ENCODE measurements at regions not wholly inside any gene's neighbourhood (a gene's known extent, or its start where the extent isn't known, plus 50 kb on each side); places are given as distances from the start of the nearest gene placed in this dataset.

DNA sequence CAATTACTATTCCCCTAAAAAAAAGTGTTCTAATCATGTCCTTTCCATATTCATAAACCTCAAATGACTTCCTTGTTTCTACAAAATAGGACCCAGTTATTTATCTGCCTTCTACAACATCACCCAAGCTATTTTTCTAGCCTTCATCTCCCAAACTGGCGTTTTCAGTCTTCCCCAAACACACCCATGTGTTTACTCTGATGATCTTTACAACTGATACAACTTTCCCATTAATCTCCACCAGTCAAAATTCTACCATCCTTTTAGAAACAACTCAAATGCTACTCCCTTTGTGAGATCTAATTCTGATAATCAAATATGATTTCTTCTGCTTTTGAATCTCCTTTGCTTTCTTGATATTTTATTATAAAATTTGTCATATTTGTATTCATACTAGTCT, 114.5 kb downstream of the DUSP6 start:
- Mint-ChIP-seq H3K4me3 (no peak overlapping the region), H3K4me1 (ENCODE audit: low read depth) (peaks cover 56% of the 10 kb centered on the region), H3K36me3 (peaks cover 6% of the 10 kb centered on the region), H3K27ac (no peak overlapping the region), H3K27me3 (no peaks in the 10 kb centered on the region), H3K9me3 (no peaks in the 10 kb centered on the region)
- ChIA-PET POLR2A (interaction anchor here (1.8 kb wide), 1 partner anchor 114 kb away, joined by 7 read pairs; the partner anchor contains the start of gene DUSP6), CTCF (interaction anchor here (1.4 to 1.6 kb wide), 2 partner anchors 12 to 287 kb away, joined by 3 to 5 read pairs; partner anchors contain the start of gene GALNT4)
- no peak for DNase-seq
- intact Hi-C loops (cut with micrococcal nuclease), result no loop called here

DNA sequence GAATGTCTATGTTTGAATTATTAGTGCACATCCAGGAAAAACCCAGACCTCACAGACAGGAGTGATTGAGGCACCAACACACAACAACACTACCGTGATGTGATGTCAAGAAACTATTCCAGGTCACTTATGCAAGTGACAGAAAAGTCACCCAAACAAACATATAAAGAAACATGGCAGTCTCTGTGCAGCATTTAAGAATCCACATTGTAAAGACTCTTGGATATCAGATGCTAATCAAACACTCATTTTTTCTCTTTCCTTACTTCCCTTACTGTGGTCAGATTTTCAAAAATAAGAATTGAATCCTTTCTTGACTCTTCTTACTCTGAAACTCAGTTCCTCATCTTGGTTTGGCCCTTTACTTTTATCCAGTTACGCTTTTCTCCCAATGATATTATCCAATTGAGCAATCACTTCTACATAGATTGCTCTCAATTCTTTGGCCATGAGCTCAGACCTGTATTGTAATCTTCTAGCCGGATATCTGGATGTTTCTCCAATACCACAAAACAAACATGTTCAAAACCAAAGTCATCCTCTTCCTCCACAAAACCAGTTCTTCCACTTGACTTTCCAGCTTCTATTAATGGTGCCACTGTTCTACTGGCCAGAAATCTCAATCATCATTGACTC, 115.4 kb downstream of the DUSP6 start:
- ChIA-PET CTCF (interaction anchor here (1.4 to 1.6 kb wide), 2 partner anchors 11 to 288 kb away, joined by 3 to 5 read pairs; partner anchors contain the start of gene GALNT4), POLR2A (no interaction called here)
- Mint-ChIP-seq H3K4me1 (ENCODE audit: low read depth) (peaks cover 63% of the 10 kb centered on the region), H3K4me3 (no peak overlapping the region), H3K36me3 (peaks cover 4% of the 10 kb centered on the region), H3K9me3 (no peaks in the 10 kb centered on the region), H3K27ac (no peak overlapping the region), H3K27me3 (no peaks in the 10 kb centered on the region)
- intact Hi-C loops (cut with micrococcal nuclease), result no loop called here
- no peak for DNase-seq

DNA sequence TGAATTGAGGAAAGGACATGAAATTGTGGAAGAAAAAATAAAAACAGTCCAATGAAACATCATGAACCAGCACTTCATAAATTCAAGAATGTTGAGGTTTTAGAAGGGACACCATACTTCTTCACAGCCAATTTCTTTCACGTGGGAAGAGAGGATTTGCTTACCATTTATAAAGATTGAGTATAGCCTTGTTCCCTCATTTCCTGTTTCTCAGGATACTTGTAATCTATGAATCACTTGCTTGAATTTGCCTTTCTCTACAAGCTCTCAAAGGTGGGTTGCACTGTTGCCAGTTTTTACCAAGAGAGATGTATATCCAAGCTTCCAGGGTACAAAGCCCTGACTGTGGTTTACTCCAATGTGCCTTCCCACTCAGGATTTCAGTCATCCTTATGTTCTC, 116.1 kb downstream of the DUSP6 start:
- H3K4me3 Mint-ChIP-seq, result no peak overlapping the region
- no peaks in the 10 kb centered on the region for H3K9me3 Mint-ChIP-seq
- intact Hi-C loops (cut with micrococcal nuclease), result no loop called here
- H3K27ac Mint-ChIP-seq, result peak overlapping the region; percentile 13
- ChIA-PET POLR2A (interaction anchor here (1.0 kb wide), 1 partner anchor 11 kb away, joined by 3 read pairs; no protein-coding TSS in a partner anchor), CTCF (no interaction called here)
- H3K36me3 Mint-ChIP-seq, result peaks cover 4% of the 10 kb centered on the region
- no peaks in the 10 kb centered on the region for H3K27me3 Mint-ChIP-seq
- no peak for DNase-seq
- H3K4me1 Mint-ChIP-seq (ENCODE audit: low read depth), result peaks cover 69% of the 10 kb centered on the region

DNA sequence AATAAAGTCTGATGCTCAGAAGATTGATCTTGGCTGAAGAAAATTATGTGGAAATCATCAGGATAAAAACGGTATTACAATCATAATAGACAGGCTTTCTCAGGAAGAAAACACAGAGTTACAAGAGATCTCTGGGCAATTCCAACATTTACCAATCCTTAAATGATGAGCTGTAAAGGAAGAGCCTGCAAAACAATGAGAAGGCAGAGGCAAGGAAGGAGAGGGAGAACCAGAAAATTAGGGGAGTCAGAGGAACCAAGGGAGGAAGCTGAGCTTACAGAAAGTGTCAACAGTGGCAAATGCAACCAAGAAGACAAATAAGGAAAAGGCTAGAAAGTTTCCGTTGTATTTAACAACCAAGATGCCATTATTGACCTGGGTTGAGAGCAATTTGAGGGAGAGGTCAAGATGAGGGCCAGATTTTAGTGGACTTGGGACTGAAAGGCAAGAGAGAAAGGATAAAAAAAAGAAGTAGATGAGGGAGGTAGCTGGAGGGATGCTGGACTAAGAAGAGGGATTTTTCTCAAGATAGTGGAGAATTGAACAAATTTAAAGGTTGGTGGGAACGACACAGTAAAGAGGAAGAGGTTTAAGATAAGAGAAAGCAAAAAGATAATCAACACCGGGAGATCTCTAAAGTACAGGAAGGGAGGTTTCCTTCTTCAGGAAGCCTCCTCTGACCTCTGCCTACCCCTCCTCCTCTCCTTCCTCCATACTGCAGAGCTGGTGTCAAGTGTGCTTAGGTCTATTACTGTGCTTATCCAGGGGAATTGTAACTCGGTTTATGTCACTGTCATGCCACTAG, 116.9 kb downstream of the DUSP6 start:
- H3K27ac Mint-ChIP-seq, result peak overlapping the region; percentile 13
- peak overlapping the region; percentile 6 for H3K4me3 Mint-ChIP-seq
- H3K27me3 Mint-ChIP-seq, result no peaks in the 10 kb centered on the region
- peaks cover 74% of the 10 kb centered on the region for H3K4me1 Mint-ChIP-seq (ENCODE audit: low read depth)
- intact Hi-C loops (cut with micrococcal nuclease), result loop anchor here (1.0 kb wide), 1 partner anchor 9 kb away; no protein-coding TSS in a partner anchor
- POLR2A ChIA-PET, result interaction anchor here (1.0 kb wide), 1 partner anchor 10 kb away, joined by 3 read pairs; no protein-coding TSS in a partner anchor
- CTCF ChIA-PET, result interaction anchor here (1.6 kb wide), 1 partner anchor 10 kb away, joined by 5 read pairs; no protein-coding TSS in a partner anchor
- no peaks in the 10 kb centered on the region for H3K9me3 Mint-ChIP-seq
- H3K36me3 Mint-ChIP-seq, result peaks cover 4% of the 10 kb centered on the region
- no peak for DNase-seq

DNA sequence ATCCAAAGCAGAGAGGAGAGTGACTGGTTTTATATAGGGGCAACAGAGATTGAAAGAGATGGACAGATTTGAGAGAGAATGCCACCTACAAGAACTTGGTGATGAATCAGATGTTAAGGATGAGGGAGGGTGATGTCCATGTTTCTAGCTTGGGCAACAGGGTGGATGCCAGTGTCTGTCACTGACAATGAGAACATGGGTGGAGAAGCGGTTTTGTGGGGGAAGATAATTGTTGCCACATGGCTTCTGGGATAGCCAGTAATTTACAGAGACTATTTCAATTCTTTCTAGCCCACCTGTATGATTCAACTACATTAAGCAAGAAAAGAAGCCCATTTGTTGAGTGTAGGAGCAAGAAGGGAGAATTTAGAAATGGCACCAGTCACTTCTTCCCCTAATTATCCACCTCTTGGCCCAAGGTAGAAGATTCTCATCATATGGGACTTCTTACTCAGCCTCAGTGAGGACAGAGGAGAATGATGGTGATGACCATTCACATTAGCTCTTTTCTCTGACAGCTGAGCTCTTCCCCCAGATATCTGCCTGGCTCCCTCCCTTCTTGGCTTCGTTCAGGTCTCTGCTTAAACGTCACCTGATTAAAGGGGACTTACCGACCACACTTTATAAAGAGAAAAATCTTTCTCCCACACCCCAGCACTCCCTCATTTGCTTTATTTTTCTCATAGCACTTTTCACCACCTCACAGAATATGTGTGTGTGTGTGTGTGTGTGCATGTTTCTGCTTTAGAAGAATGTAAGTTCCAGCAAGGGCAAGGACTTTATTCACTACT, 117.8 kb downstream of the DUSP6 start:
- H3K4me3 Mint-ChIP-seq, result no peak overlapping the region
- ChIA-PET POLR2A (no interaction called here), CTCF (interaction anchor here (0.5 to 1.6 kb wide), 2 partner anchors 11 to 141 kb away, joined by 3 to 5 read pairs; no protein-coding TSS in a partner anchor)
- H3K9me3 Mint-ChIP-seq, result no peaks in the 10 kb centered on the region
- no peak overlapping the region for H3K27ac Mint-ChIP-seq
- peaks cover 4% of the 10 kb centered on the region for H3K36me3 Mint-ChIP-seq
- H3K4me1 Mint-ChIP-seq (ENCODE audit: low read depth), result peaks cover 70% of the 10 kb centered on the region
- intact Hi-C loops (cut with micrococcal nuclease), result loop anchor here (1.0 kb wide), 1 partner anchor 8 kb away; no protein-coding TSS in a partner anchor
- H3K27me3 Mint-ChIP-seq, result no peaks in the 10 kb centered on the region
- DNase-seq, result no peak

DNA sequence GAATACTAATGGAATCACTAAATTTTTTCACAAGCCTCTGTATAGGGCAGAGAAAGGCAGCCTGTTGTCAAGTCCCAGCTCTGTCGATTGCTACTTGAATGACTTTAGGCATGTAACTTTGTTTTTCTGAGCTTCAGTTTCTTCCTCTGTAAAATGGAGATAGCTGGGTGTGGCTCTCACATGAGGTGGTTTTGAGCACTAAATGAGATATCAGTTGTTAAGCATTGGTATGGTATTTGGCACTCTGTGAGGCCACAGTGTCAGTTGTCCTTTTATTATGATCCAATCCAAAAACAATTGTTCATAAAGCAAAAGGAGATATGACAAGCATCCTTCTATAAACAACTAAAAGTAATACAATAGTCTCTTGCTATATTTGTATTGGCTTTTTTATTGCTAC, 120.6 kb downstream of the DUSP6 start:
- no peak for DNase-seq
- intact Hi-C loops (cut with micrococcal nuclease), result no loop called here
- H3K27ac Mint-ChIP-seq, result no peak overlapping the region
- no peaks in the 10 kb centered on the region for H3K36me3 Mint-ChIP-seq
- H3K4me1 Mint-ChIP-seq (ENCODE audit: low read depth), result peaks cover 70% of the 10 kb centered on the region
- no peaks in the 10 kb centered on the region for H3K9me3 Mint-ChIP-seq
- no peaks in the 10 kb centered on the region for H3K27me3 Mint-ChIP-seq
- no peak overlapping the region for H3K4me3 Mint-ChIP-seq
- CTCF ChIA-PET, result interaction anchor here (1.2 to 1.4 kb wide), 2 partner anchors 9 to 12 kb away, joined by 3 to 8 read pairs; no protein-coding TSS in a partner anchor
- POLR2A ChIA-PET, result interaction anchor here (0.8 kb wide), 1 partner anchor 75 kb away, joined by 3 read pairs; no protein-coding TSS in a partner anchor

- CTCF ChIA-PET, result interaction anchor here (1.4 kb wide), 1 partner anchor 13 kb away, joined by 8 read pairs; no protein-coding TSS in a partner anchor
- no peaks in the 10 kb centered on the region for H3K27me3 Mint-ChIP-seq
- H3K27ac Mint-ChIP-seq, result peak overlapping the region; percentile 26
- no peaks in the 10 kb centered on the region for H3K36me3 Mint-ChIP-seq
- DNase-seq, result no peak
- intact Hi-C loops (cut with micrococcal nuclease), result no loop called here
- H3K9me3 Mint-ChIP-seq, result no peaks in the 10 kb centered on the region
- POLR2A ChIA-PET, result interaction anchor here (0.8 kb wide), 1 partner anchor 74 kb away, joined by 3 read pairs; no protein-coding TSS in a partner anchor
- peaks cover 69% of the 10 kb centered on the region for H3K4me1 Mint-ChIP-seq (ENCODE audit: low read depth)
- H3K4me3 Mint-ChIP-seq, result no peak overlapping the region
Measured at GRCh38 chr12:89230376-89231315, 121.7 kb downstream of the DUSP6 start.

DNA sequence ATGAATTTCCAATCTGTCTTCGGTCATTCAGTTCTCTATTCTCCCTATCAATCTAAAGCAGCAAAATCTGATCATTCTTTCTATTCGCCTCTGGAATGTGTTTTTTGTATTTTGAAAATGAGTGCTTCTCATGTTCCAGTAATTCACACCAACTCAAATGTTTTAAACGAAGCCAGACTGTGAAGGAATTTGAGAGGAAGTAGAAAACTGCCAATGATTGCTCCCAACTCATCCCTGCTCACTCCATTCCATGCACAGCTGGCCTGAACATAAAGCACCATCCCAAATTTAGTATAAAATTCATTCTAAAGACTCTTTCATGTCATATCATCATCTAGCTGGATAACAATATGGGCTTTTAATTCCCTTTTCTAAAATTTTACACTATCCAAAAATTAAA, 123.8 kb downstream of the DUSP6 start:
- Mint-ChIP-seq H3K4me3 (no peak overlapping the region), H3K27me3 (no peaks in the 10 kb centered on the region), H3K27ac (no peak overlapping the region), H3K36me3 (no peaks in the 10 kb centered on the region), H3K4me1 (ENCODE audit: low read depth) (peaks cover 74% of the 10 kb centered on the region), H3K9me3 (no peaks in the 10 kb centered on the region)
- CTCF ChIA-PET, result interaction anchor here (1.0 to 1.8 kb wide), 3 partner anchors 16 to 177 kb away, joined by 3 to 5 read pairs (median 3); no protein-coding TSS in a partner anchor
- intact Hi-C loops (cut with micrococcal nuclease), result loop anchor here (5.0 to 10.0 kb wide), 3 partner anchors 239 to 1084 kb away; partner anchors contain the start of genes CEP290 and TMTC3
- POLR2A ChIA-PET, result interaction anchor here (1.7 kb wide), 1 partner anchor 16 kb away, joined by 8 read pairs; no protein-coding TSS in a partner anchor
- no peak for DNase-seq

DNA sequence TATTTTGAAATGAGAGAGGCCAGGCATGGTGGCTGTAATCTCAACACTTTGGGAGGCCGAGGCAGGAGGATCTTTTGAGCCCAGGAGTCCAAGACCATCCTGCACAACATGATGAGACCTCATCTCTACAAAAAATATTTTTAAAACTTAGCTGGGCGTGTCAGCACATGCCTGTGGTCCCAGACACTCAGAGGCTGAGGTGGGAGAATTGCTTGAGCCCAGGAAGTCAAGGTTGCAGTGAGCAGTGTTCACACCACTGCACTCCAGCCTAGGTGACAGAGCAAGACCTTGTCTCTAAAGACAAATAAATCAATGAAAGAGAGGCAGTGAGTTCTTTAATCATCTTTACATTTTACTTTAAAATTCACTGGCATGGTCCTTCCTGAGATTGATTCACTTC, 124.5 kb downstream of the DUSP6 start:
- peaks cover 73% of the 10 kb centered on the region for H3K4me1 Mint-ChIP-seq (ENCODE audit: low read depth)
- no peaks in the 10 kb centered on the region for H3K36me3 Mint-ChIP-seq
- ChIA-PET POLR2A (no interaction called here), CTCF (no interaction called here)
- DNase-seq, result no peak
- intact Hi-C loops (cut with micrococcal nuclease), result loop anchor here (5.0 to 10.0 kb wide), 3 partner anchors 240 to 1083 kb away; partner anchors contain the start of genes CEP290 and TMTC3
- peak overlapping the region; percentile 55 for H3K27ac Mint-ChIP-seq
- H3K9me3 Mint-ChIP-seq, result no peaks in the 10 kb centered on the region
- H3K4me3 Mint-ChIP-seq, result no peak overlapping the region
- no peaks in the 10 kb centered on the region for H3K27me3 Mint-ChIP-seq

DNA sequence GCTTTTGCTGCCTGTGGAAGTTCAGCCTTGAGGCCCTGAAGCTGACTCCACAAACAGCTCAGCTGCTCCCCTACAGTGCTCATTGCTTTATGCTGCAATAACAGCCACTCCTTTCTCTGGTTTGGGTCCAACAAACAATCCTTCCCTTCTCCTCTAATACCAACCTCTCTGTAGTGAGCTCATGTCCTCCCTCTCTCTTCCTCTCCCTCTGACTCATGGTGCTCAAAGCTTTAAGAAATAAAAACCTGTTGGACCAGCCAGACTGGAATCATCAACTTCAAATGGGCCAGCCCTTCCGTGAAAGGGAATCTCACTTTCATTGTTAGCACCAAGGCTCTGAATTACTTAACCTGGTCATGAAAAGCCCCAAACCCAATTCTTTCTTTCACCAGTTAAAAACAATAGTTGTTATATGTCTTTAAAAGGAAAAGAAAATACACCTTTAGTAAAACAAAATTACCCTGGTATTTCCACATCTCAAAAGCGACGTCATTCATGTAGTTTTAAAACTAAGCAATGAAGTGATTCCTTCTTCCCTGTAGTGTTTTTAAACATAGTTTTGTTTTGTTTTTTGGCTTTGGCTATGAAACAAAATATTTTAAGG, 126.4 kb downstream of the DUSP6 start:
- peak overlapping the region; percentile 34 for H3K4me3 Mint-ChIP-seq
- H3K4me1 Mint-ChIP-seq (ENCODE audit: low read depth), result peaks cover 65% of the 10 kb centered on the region

More for the DNA sequence above, 126.4 kb downstream of the DUSP6 start:
- DNase-seq, result peak; percentile 72
- H3K27ac Mint-ChIP-seq, result peak overlapping the region; percentile 99
- peaks cover 5% of the 10 kb centered on the region for H3K9me3 Mint-ChIP-seq
- no peaks in the 10 kb centered on the region for H3K27me3 Mint-ChIP-seq
- ChIA-PET POLR2A (interaction anchor here (0.6 to 2.6 kb wide), 21 partner anchors 10 to 307 kb away, joined by 3 to 38 read pairs (median 4); partner anchors contain the start of genes DUSP6 and POC1B), CTCF (interaction anchor here (0.6 to 2.1 kb wide), 13 partner anchors 11 to 208 kb away, joined by 3 to 22 read pairs (median 5); no protein-coding TSS in a partner anchor)
- peaks cover 2% of the 10 kb centered on the region for H3K36me3 Mint-ChIP-seq
- intact Hi-C loops (cut with micrococcal nuclease), result loop anchor here (1.0 to 10.0 kb wide), 18 partner anchors 9 to 1081 kb away; partner anchors contain the start of genes CEP290, DUSP6 and TMTC3
